ENCODE measurements at regions not wholly inside any gene's neighbourhood (a gene's known extent, or its start where the extent isn't known, plus 50 kb on each side); places are given as distances from the start of the nearest gene placed in this dataset.

- no TSS peak for BruUV-seq (replicated peaks)
- no peak for TF ChIP-seq EZH2 (IDR thresholded peaks at IDR 0.05; ENCODE audit: low read length, unreplicated experiment)
- TF ChIP-seq, protein P1, sequence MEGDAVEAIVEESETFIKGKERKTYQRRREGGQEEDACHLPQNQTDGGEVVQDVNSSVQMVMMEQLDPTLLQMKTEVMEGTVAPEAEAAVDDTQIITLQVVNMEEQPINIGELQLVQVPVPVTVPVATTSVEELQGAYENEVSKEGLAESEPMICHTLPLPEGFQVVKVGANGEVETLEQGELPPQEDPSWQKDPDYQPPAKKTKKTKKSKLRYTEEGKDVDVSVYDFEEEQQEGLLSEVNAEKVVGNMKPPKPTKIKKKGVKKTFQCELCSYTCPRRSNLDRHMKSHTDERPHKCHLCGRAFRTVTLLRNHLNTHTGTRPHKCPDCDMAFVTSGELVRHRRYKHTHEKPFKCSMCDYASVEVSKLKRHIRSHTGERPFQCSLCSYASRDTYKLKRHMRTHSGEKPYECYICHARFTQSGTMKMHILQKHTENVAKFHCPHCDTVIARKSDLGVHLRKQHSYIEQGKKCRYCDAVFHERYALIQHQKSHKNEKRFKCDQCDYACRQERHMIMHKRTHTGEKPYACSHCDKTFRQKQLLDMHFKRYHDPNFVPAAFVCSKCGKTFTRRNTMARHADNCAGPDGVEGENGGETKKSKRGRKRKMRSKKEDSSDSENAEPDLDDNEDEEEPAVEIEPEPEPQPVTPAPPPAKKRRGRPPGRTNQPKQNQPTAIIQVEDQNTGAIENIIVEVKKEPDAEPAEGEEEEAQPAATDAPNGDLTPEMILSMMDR (conservative IDR thresholded peaks at IDR 0.05; ENCODE audit: low read depth, low read length), result no peak
- TF ChIP-seq EZH2phosphoT487 (IDR thresholded peaks at IDR 0.05; ENCODE audit: borderline replicate concordance, low read length), result no peak
Measured at GRCh38 chr15:38005953-38006808, 71.7 kb downstream of the TMCO5A start.

DNA sequence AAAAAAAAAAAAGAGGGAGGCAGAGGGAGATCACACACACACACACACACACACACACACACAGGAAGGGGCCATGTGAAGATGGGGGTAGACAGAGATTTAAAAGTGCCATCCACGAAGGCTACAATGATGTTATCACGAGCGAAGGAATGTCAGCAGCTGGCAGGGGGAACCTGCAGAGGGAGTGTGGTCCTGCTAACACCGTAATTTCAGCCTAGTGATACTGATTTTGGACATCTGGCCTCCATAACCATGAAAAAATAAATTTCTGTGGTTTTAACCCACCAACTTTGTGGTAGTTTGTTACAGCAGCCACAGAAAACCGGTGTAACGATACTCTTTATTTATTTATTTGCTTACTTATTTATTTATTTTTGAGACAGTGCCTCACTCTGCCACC lies 76.0 kb downstream of the TMCO5A start:
- H3K4me2 ChIP-seq (ENCODE audit: low read length), result no peak overlapping the region
- no peaks in the 10 kb centered on the region for H4K20me1 ChIP-seq (ENCODE audit: low read length)
- no peak overlapping the region for H3K4me3 ChIP-seq (ENCODE audit: low read length)
- H3K79me2 ChIP-seq (ENCODE audit: low read length), result no peaks in the 10 kb centered on the region
- no peaks in the 10 kb centered on the region for H3K9me3 ChIP-seq (ENCODE audit: low read length)
- intact Hi-C loops (cut with micrococcal nuclease), result no loop called here
- H3K9me2 ChIP-seq (replicated peaks; ENCODE audit: low read length), result no peaks in the 10 kb centered on the region
- no peak overlapping the region for H2AFZ ChIP-seq (ENCODE audit: low read length)
- BruUV-seq (replicated peaks), result no TSS peak
- TF ChIP-seq EZH2phosphoT487 (IDR thresholded peaks at IDR 0.05; ENCODE audit: borderline replicate concordance, low read length), result no peak
- TF ChIP-seq EZH2 (IDR thresholded peaks at IDR 0.05; ENCODE audit: low read length, unreplicated experiment), result no peak
- TF ChIP-seq, protein P1 (conservative IDR thresholded peaks at IDR 0.05; ENCODE audit: low read depth, low read length), result no peak
- DNase-seq, result no peak
- no peak overlapping the region for H3K9ac ChIP-seq (ENCODE audit: low read length)
- H3K27ac ChIP-seq (ENCODE audit: low read length), result no peak overlapping the region
- H3K27me3 ChIP-seq (ENCODE audit: low read length), result no peaks in the 10 kb centered on the region
- ChIA-PET CTCF (no interaction called here), POLR2A (ENCODE audit: unreplicated experiment) (no interaction called here)
- 0 out of 2 replicates have a peak, but pooled peaks cover 4% of the 10 kb centered on the region for H3K4me1 ChIP-seq (ENCODE audit: insufficient read depth, low read length)
- H3F3A ChIP-seq (ENCODE audit: low read length, unreplicated experiment), result no peaks in the 10 kb centered on the region
- no peaks in the 10 kb centered on the region for H3K36me3 ChIP-seq (ENCODE audit: low read depth, low read length)
- ATAC-seq, result no peak

More at GRCh38 chr15:38005953-38006808, 71.7 kb downstream of the TMCO5A start:
- H3K9me2 ChIP-seq (replicated peaks; ENCODE audit: low read length), result no peaks in the 10 kb centered on the region
- intact Hi-C loops (cut with micrococcal nuclease), result loop anchor here (2.0 to 5.0 kb wide), 2 partner anchors 36 to 63 kb away; no protein-coding TSS in a partner anchor
- no peaks in the 10 kb centered on the region for H4K20me1 ChIP-seq (ENCODE audit: low read length)
- H3F3A ChIP-seq (ENCODE audit: low read length, unreplicated experiment), result no peaks in the 10 kb centered on the region
- no peak overlapping the region for H3K4me2 ChIP-seq (ENCODE audit: low read length)
- ChIA-PET CTCF (no interaction called here), POLR2A (ENCODE audit: unreplicated experiment) (no interaction called here)
- no peaks in the 10 kb centered on the region for H3K79me2 ChIP-seq (ENCODE audit: low read length)
- DNase-seq, result no peak
- H3K9me3 ChIP-seq (ENCODE audit: low read length), result no peaks in the 10 kb centered on the region
- 0 out of 2 replicates have a peak, but pooled peaks have one; percentile 16 for ATAC-seq
- H3K4me3 ChIP-seq (ENCODE audit: low read length), result no peak overlapping the region
- no peak overlapping the region for H3K27ac ChIP-seq (ENCODE audit: low read length)
- no peaks in the 10 kb centered on the region for H3K36me3 ChIP-seq (ENCODE audit: low read depth, low read length)
- peak overlapping the region; percentile 33; the same call in 1 of the 2 replicates for H2AFZ ChIP-seq (ENCODE audit: low read length)
- no peak overlapping the region for H3K9ac ChIP-seq (ENCODE audit: low read length)
- no peaks in the 10 kb centered on the region for H3K27me3 ChIP-seq (ENCODE audit: low read length)
- H3K4me1 ChIP-seq (ENCODE audit: insufficient read depth, low read length), result 0 out of 2 replicates have a peak, but pooled peaks cover 4% of the 10 kb centered on the region

GRCh38 chr15:38012894-38013293 lies 78.5 kb downstream of the TMCO5A start:
- Histone ChIP-seq H3K9me3 (ENCODE audit: low read length) (no peaks in the 10 kb centered on the region), H3F3A (ENCODE audit: low read length, unreplicated experiment) (no peaks in the 10 kb centered on the region), H3K4me2 (ENCODE audit: low read length) (no peak overlapping the region), H2AFZ (ENCODE audit: low read length) (no peak overlapping the region), H3K27me3 (ENCODE audit: low read length) (no peaks in the 10 kb centered on the region), H4K20me1 (ENCODE audit: low read length) (no peaks in the 10 kb centered on the region), H3K27ac (ENCODE audit: low read length) (no peak overlapping the region), H3K9me2 (replicated peaks; ENCODE audit: low read length) (no peaks in the 10 kb centered on the region), H3K36me3 (ENCODE audit: low read depth, low read length) (no peaks in the 10 kb centered on the region), H3K9ac (ENCODE audit: low read length) (no peak overlapping the region), H3K4me3 (ENCODE audit: low read length) (no peak overlapping the region), H3K4me1 (ENCODE audit: insufficient read depth, low read length) (no peaks in the 10 kb centered on the region), H3K79me2 (ENCODE audit: low read length) (no peaks in the 10 kb centered on the region)
- ChIA-PET CTCF (interaction anchor here (0.6 kb wide), 1 partner anchor 11 kb away, joined by 4 read pairs; no protein-coding TSS in a partner anchor), POLR2A (ENCODE audit: unreplicated experiment) (no interaction called here)
- DNase-seq (peak; percentile 25), ATAC-seq (peak; percentile 22; the same call in 1 of the 2 replicates)
- TF ChIP-seq EZH2phosphoT487 (IDR thresholded peaks at IDR 0.05; ENCODE audit: borderline replicate concordance, low read length) (no peak), EZH2 (IDR thresholded peaks at IDR 0.05; ENCODE audit: low read length, unreplicated experiment) (no peak)
- TF ChIP-seq, protein P1 (conservative IDR thresholded peaks at IDR 0.05; ENCODE audit: low read depth, low read length), result 0 out of 2 replicates have a peak, but pooled peaks have one; percentile 12
- intact Hi-C loops (cut with micrococcal nuclease), result no loop called here
- no TSS peak for BruUV-seq (replicated peaks)
